Gastrocnemius medialis (tissue), 4 donors: ENCODE measurements at regions not wholly inside any gene's neighbourhood (a gene's known extent, or its start where the extent isn't known, plus 50 kb on each side); places are given as distances from the start of the nearest gene placed in this dataset.
"Not testable (repeated sequence)": the region's sequence is repeated elsewhere in the genome, so short reads cannot be mapped to it uniquely, and the experiment has no call there.

ENCODE experiments used
- POLR2A ChIP-seq, 2 donors: fragments of 450-650 bp; IDR thresholded peaks; one replicate each; pipeline ENCODE4 v1.6.1; 2017; ENCODE audit warnings: antibody characterized with exemption in 2 of 2, mild to moderate bottlenecking in 2 of 2, moderate library complexity in 2 of 2
- TF ChIP-seq, protein P1 (sequence below), 5 experiments: fragments of 450-650 bp in 3 of 5; fragments of 200-600 bp in 2 of 5; sonication (generic) in 2 of 5; IDR thresholded peaks in 4 of 5; conservative IDR thresholded peaks in 1 of 5; 1 replicate in 4 of 5; 2 replicates in 1 of 5; pipeline ENCODE4 v1.5.1; 2016 to 2019; ENCODE audit warnings: antibody characterized with exemption in 5 of 5, mild to moderate bottlenecking in 3 of 5, moderate library complexity in 3 of 5

- TF ChIP-seq, protein P1, sequence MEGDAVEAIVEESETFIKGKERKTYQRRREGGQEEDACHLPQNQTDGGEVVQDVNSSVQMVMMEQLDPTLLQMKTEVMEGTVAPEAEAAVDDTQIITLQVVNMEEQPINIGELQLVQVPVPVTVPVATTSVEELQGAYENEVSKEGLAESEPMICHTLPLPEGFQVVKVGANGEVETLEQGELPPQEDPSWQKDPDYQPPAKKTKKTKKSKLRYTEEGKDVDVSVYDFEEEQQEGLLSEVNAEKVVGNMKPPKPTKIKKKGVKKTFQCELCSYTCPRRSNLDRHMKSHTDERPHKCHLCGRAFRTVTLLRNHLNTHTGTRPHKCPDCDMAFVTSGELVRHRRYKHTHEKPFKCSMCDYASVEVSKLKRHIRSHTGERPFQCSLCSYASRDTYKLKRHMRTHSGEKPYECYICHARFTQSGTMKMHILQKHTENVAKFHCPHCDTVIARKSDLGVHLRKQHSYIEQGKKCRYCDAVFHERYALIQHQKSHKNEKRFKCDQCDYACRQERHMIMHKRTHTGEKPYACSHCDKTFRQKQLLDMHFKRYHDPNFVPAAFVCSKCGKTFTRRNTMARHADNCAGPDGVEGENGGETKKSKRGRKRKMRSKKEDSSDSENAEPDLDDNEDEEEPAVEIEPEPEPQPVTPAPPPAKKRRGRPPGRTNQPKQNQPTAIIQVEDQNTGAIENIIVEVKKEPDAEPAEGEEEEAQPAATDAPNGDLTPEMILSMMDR (IDR thresholded peaks at IDR 0.05 in 4 of 5, conservative IDR thresholded peaks at IDR 0.05 in 1 of 5) = not testable (repeated sequence)
- TF ChIP-seq POLR2A (IDR thresholded peaks at IDR 0.05) = not testable (repeated sequence)
Observed at GRCh38 chr21:8443093-8443492, 2078.3 kb upstream of the TPTE start.
